ENCODE measurements at regions not wholly inside any gene's neighbourhood (a gene's known extent, or its start where the extent isn't known, plus 50 kb on each side); places are given as distances from the start of the nearest gene placed in this dataset.

- H3K27me3 ChIP-seq (ENCODE audit: insufficient read depth, low read length) = no peaks in the 10 kb centered on the region
- no peaks in the 10 kb centered on the region for H3K4me1 ChIP-seq (ENCODE audit: insufficient read depth, low read length)
- H3K36me3 Mint-ChIP-seq (ENCODE audit: low read depth, unreplicated experiment) = no peaks in the 10 kb centered on the region
- DNase-seq (ENCODE audit: low read depth) = no peak
- H3K9me3 Mint-ChIP-seq (ENCODE audit: unreplicated experiment) = no peaks in the 10 kb centered on the region
- no peaks in the 10 kb centered on the region for H4K20me1 ChIP-seq (ENCODE audit: insufficient read depth, low read length)
- no peaks in the 10 kb centered on the region for H3K79me2 ChIP-seq (ENCODE audit: insufficient read depth, low read length)
- TF ChIP-seq EZH2 (IDR thresholded peaks at IDR 0.05; ENCODE audit: insufficient read depth, low read length) (no peak), CTCF (IDR thresholded peaks at IDR 0.05; ENCODE audit: insufficient read depth, low read depth, low read length) (no peak)
- H3K9me3 ChIP-seq (ENCODE audit: insufficient read depth, low read depth, low read length) = peaks cover 7% of the 10 kb centered on the region
- H3K36me3 ChIP-seq (ENCODE audit: insufficient read depth, low read length) = no peaks in the 10 kb centered on the region
- H3K4me3 Mint-ChIP-seq (ENCODE audit: unreplicated experiment) = no peak overlapping the region
- no peak overlapping the region for H3K27ac Mint-ChIP-seq (ENCODE audit: unreplicated experiment)
- H2AFZ ChIP-seq (ENCODE audit: low read depth, low read length) = no peak overlapping the region
- no peak overlapping the region for H3K27ac ChIP-seq (ENCODE audit: low read depth, low read length)
- H3K4me1 Mint-ChIP-seq (ENCODE audit: low read depth, unreplicated experiment) = no peaks in the 10 kb centered on the region
- no peaks in the 10 kb centered on the region for H3K27me3 Mint-ChIP-seq (ENCODE audit: low read depth, unreplicated experiment)
- no peak overlapping the region for H3K4me3 ChIP-seq (ENCODE audit: insufficient read depth, low read depth, low read length)
- no peak overlapping the region for H3K4me2 ChIP-seq (ENCODE audit: low read length)
- no peak for FAIRE-seq
- H3K9ac ChIP-seq (ENCODE audit: low read length) = no peak overlapping the region
These were observed 479.1 kb upstream of the NCAM2 start for GRCh38 chr21:20519076-20519475.

DNA sequence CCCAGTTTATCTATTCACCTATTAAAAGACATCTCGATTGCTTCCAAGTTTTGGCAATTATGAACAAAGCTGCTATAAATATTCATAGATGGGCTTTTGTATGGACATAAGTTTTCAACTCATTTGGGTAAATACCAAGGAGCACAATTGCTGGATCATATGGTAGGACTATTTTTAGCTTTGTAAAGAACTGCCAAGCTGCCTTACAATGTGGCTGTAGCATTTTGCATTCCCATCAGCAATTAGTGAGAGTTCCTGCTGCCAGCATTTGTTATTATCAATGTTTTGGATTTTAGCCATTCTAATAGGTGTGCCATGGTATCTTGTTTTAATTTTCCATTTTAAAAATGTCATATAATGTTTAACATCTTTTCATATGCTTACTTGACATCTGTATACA lies 475.6 kb upstream of the NCAM2 start:
- H3K79me2 ChIP-seq (ENCODE audit: insufficient read depth, low read length) = no peaks in the 10 kb centered on the region
- Mint-ChIP-seq H3K36me3 (ENCODE audit: low read depth, unreplicated experiment) (no peaks in the 10 kb centered on the region), H3K27ac (ENCODE audit: unreplicated experiment) (no peak overlapping the region), H3K4me3 (ENCODE audit: unreplicated experiment) (no peak overlapping the region), H3K27me3 (ENCODE audit: low read depth, unreplicated experiment) (no peaks in the 10 kb centered on the region), H3K9me3 (ENCODE audit: unreplicated experiment) (no peaks in the 10 kb centered on the region), H3K4me1 (ENCODE audit: low read depth, unreplicated experiment) (no peaks in the 10 kb centered on the region)
- no peak for DNase-seq (ENCODE audit: low read depth)
- H4K20me1 ChIP-seq (ENCODE audit: insufficient read depth, low read length) = no peaks in the 10 kb centered on the region
- no peak for TF ChIP-seq EZH2 (IDR thresholded peaks at IDR 0.05; ENCODE audit: insufficient read depth, low read length)
- TF ChIP-seq CTCF (IDR thresholded peaks at IDR 0.05; ENCODE audit: insufficient read depth, low read depth, low read length) = no peak
- H3K4me1 ChIP-seq (ENCODE audit: insufficient read depth, low read length) = no peaks in the 10 kb centered on the region
- no peak overlapping the region for H3K9ac ChIP-seq (ENCODE audit: low read length)
- no peak overlapping the region for H3K27ac ChIP-seq (ENCODE audit: low read depth, low read length)
- FAIRE-seq = no peak
- H3K4me2 ChIP-seq (ENCODE audit: low read length) = no peak overlapping the region
- H3K4me3 ChIP-seq (ENCODE audit: insufficient read depth, low read depth, low read length) = no peak overlapping the region
- no peak overlapping the region for H2AFZ ChIP-seq (ENCODE audit: low read depth, low read length)
- peaks cover 7% of the 10 kb centered on the region for H3K9me3 ChIP-seq (ENCODE audit: insufficient read depth, low read depth, low read length)
- no peaks in the 10 kb centered on the region for H3K27me3 ChIP-seq (ENCODE audit: insufficient read depth, low read length)
- no peaks in the 10 kb centered on the region for H3K36me3 ChIP-seq (ENCODE audit: insufficient read depth, low read length)

GRCh38 chr21:20523191-20523590 lies 475.0 kb upstream of the NCAM2 start:
- peaks cover 7% of the 10 kb centered on the region for H3K9me3 ChIP-seq (ENCODE audit: insufficient read depth, low read depth, low read length)
- H3K79me2 ChIP-seq (ENCODE audit: insufficient read depth, low read length) = no peaks in the 10 kb centered on the region
- no peak for DNase-seq (ENCODE audit: low read depth)
- H2AFZ ChIP-seq (ENCODE audit: low read depth, low read length) = no peak overlapping the region
- no peak for TF ChIP-seq CTCF (IDR thresholded peaks at IDR 0.05; ENCODE audit: insufficient read depth, low read depth, low read length)
- no peak for TF ChIP-seq EZH2 (IDR thresholded peaks at IDR 0.05; ENCODE audit: insufficient read depth, low read length)
- no peaks in the 10 kb centered on the region for H3K36me3 ChIP-seq (ENCODE audit: insufficient read depth, low read length)
- Mint-ChIP-seq H3K4me3 (ENCODE audit: unreplicated experiment) (no peak overlapping the region), H3K9me3 (ENCODE audit: unreplicated experiment) (no peaks in the 10 kb centered on the region), H3K27ac (ENCODE audit: unreplicated experiment) (no peak overlapping the region), H3K36me3 (ENCODE audit: low read depth, unreplicated experiment) (no peaks in the 10 kb centered on the region), H3K27me3 (ENCODE audit: low read depth, unreplicated experiment) (no peaks in the 10 kb centered on the region), H3K4me1 (ENCODE audit: low read depth, unreplicated experiment) (no peaks in the 10 kb centered on the region)
- H3K27ac ChIP-seq (ENCODE audit: low read depth, low read length) = no peak overlapping the region
- H3K27me3 ChIP-seq (ENCODE audit: insufficient read depth, low read length) = no peaks in the 10 kb centered on the region
- no peak for FAIRE-seq
- no peaks in the 10 kb centered on the region for H4K20me1 ChIP-seq (ENCODE audit: insufficient read depth, low read length)
- no peak overlapping the region for H3K4me3 ChIP-seq (ENCODE audit: insufficient read depth, low read depth, low read length)
- H3K4me1 ChIP-seq (ENCODE audit: insufficient read depth, low read length) = no peaks in the 10 kb centered on the region
- no peak overlapping the region for H3K9ac ChIP-seq (ENCODE audit: low read length)
- no peak overlapping the region for H3K4me2 ChIP-seq (ENCODE audit: low read length)

Measured in astrocyte (in vitro differentiated cells and primary cell).